ENCODE measurements at regions not wholly inside any gene's neighbourhood (a gene's known extent, or its start where the extent isn't known, plus 50 kb on each side); places are given as distances from the start of the nearest gene placed in this dataset.

DNA sequence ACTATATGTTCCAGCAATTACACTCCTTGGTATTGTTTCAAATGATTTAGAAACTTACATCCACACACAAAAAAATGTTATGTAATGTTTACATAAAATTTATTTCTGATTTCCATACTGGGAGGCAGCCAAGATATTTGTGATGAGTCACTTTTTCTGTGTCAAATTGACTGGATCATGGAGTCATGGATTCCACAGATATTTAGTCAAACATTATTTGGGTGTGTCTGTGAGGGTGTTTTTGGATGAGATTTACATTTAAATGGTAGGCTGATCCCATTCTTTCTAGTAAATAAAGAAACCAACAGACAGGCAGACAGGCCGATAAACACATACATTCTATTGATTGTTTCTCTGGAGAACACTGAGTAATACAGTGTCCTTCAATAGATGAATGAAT, 562.8 kb downstream of the SLITRK6 start:
- DNase-seq, result no peak
- no peaks in the 10 kb centered on the region for H3K4me1 ChIP-seq
- TF ChIP-seq, protein P1, sequence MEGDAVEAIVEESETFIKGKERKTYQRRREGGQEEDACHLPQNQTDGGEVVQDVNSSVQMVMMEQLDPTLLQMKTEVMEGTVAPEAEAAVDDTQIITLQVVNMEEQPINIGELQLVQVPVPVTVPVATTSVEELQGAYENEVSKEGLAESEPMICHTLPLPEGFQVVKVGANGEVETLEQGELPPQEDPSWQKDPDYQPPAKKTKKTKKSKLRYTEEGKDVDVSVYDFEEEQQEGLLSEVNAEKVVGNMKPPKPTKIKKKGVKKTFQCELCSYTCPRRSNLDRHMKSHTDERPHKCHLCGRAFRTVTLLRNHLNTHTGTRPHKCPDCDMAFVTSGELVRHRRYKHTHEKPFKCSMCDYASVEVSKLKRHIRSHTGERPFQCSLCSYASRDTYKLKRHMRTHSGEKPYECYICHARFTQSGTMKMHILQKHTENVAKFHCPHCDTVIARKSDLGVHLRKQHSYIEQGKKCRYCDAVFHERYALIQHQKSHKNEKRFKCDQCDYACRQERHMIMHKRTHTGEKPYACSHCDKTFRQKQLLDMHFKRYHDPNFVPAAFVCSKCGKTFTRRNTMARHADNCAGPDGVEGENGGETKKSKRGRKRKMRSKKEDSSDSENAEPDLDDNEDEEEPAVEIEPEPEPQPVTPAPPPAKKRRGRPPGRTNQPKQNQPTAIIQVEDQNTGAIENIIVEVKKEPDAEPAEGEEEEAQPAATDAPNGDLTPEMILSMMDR (IDR thresholded peaks at IDR 0.05), result no peak
- H3K4me3 ChIP-seq, result no peak overlapping the region
- intact Hi-C loops (cut with DNase I), result no loop called here
- 90 to 91% methylated on average over 1 of the region's 1 CpG for WGBS, 2 donors
- H3K27ac ChIP-seq, result no peak overlapping the region
- no peaks in the 10 kb centered on the region for H3K9me3 ChIP-seq
- no peaks in the 10 kb centered on the region for H3K27me3 ChIP-seq
- H3K36me3 ChIP-seq, result no peaks in the 10 kb centered on the region
- ATAC-seq, result no peak

DNA sequence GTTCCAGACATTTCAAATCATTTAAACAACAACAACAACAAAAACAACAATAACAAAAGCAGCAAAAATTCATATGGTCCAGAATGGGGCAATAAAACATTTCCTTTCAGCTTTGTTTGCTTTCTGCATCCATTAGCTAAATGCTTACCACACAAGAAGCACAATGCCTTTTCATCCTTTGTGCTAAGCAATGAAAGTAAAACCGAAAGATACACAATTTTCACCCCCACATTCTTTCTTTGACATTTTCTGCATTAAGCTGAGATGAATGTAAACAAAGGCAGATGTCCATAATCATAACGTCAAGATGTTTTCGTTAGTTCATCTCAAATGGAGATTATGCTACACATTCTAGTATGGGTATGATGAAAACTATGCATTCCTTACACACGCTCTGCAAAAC, 568.5 kb downstream of the SLITRK6 start:
- Histone ChIP-seq H3K36me3 (no peaks in the 10 kb centered on the region), H3K4me1 (no peaks in the 10 kb centered on the region), H3K27ac (no peak overlapping the region), H3K27me3 (no peaks in the 10 kb centered on the region), H3K4me3 (no peak overlapping the region), H3K9me3 (no peaks in the 10 kb centered on the region)
- DNase-seq (no peak), ATAC-seq (no peak)
- TF ChIP-seq, protein P1 (IDR thresholded peaks at IDR 0.05), result no peak
- intact Hi-C loops (cut with DNase I), result no loop called here
- 61 to 66% methylated on average over 4 of the region's 4 CpGs for WGBS, 2 donors

DNA sequence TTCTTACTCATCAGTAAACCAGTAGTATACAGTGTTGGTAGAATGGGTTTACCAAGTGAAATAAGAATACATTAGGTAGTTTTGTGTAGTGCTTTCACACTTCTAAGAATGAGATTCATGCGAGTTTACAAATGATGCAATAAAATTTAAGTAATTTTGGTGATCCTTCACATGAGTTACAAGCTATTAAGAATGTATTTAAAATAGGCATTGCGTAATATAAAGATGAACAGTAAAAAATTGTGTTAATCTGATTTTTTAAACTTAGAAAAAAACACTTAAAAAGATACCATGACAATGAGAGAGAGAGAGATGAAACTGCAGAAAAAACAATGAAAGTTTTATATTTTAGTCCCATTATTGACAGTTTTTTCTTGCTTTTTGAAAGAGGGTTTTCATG, 570.5 kb downstream of the SLITRK6 start:
- no peak for ATAC-seq
- intact Hi-C loops (cut with DNase I), result no loop called here
- Histone ChIP-seq H3K4me3 (no peak overlapping the region), H3K9me3 (no peaks in the 10 kb centered on the region), H3K27ac (no peak overlapping the region), H3K4me1 (no peaks in the 10 kb centered on the region), H3K27me3 (no peaks in the 10 kb centered on the region), H3K36me3 (no peaks in the 10 kb centered on the region)
- 84 to 92% methylated on average over 2 of the region's 2 CpGs for WGBS, 2 donors
- DNase-seq, result no peak
- TF ChIP-seq, protein P1 (IDR thresholded peaks at IDR 0.05), result no peak

DNA sequence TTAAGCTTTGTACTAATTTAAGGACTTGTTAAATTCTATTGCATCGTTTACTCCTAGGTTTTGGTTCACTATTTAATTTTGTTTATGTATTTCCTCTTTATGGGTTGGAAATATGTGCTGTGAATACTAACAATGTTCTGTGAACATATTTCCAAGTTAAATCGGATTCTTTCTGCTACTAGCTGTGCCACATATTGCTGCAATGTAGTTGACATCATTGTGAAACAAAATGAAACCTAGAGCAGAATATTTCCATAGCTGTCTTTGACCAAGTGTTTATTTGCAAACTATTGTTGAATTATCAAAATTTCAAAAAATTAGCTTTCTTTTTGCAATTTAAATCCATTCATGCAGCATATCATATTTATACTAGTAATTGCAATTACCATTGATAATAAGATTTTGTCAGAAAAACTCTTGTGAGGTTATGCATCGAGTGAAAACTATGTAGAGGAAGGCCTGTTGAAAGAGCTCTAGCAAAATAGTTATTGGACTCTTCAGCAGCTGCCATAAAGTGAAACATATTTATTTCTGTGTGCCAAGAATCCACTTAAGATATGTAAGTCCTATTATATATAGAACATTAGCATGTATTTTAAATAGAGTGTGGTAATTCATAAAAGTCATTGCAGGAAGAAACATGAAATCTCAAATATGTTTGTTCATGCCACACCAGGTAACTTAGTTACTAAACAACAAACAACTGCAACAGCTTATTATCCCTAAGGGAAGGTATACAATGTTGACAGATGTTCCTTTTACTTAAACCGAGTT, 575.1 kb downstream of the SLITRK6 start:
- Histone ChIP-seq H3K9me3 (no peaks in the 10 kb centered on the region), H3K36me3 (no peaks in the 10 kb centered on the region), H3K4me1 (no peaks in the 10 kb centered on the region), H3K27me3 (no peaks in the 10 kb centered on the region), H3K4me3 (no peak overlapping the region), H3K27ac (no peak overlapping the region)
- intact Hi-C loops (cut with DNase I), result no loop called here
- TF ChIP-seq, protein P1 (IDR thresholded peaks at IDR 0.05), result no peak
- 58 to 61% methylated on average over 4 of the region's 4 CpGs for WGBS, 2 donors
- ATAC-seq (no peak), DNase-seq (no peak)
